ENCODE measurements at regions not wholly inside any gene's neighbourhood (a gene's known extent, or its start where the extent isn't known, plus 50 kb on each side); places are given as distances from the start of the nearest gene placed in this dataset.

GRCh38 chr12:113647048-113647447 lies 175.4 kb upstream of the LHX5 start:
- Histone ChIP-seq H3K4me3 (ENCODE audit: low read depth, low read length) (no peak overlapping the region), H3K9me3 (ENCODE audit: control insufficient read depth, insufficient read depth, low read length) (no peaks in the 10 kb centered on the region), H3K27ac (ENCODE audit: low read depth, low read length) (no peak overlapping the region), H3K27me3 (ENCODE audit: control insufficient read depth, insufficient read depth, low read length) (peaks cover 10% of the 10 kb centered on the region)
- DNase-seq (ENCODE audit: low read depth, low spot score) = no peak
- TF ChIP-seq CTCF (IDR thresholded peaks at IDR 0.05; ENCODE audit: low read depth, low read length) = 0 out of 2 replicates have a peak, but pooled peaks have one; percentile 11
- CTCF ChIA-PET = interaction anchor here (1.6 kb wide), 1 partner anchor 266 kb away, joined by 5 read pairs; no protein-coding TSS in a partner anchor
- POLR2A ChIA-PET = no interaction called here

- DNase-seq (ENCODE audit: low read depth, low spot score) = no peak
- POLR2A ChIA-PET = no interaction called here
- CTCF ChIA-PET = no interaction called here
- Histone ChIP-seq H3K27me3 (ENCODE audit: control insufficient read depth, insufficient read depth, low read length) (peaks cover 10% of the 10 kb centered on the region), H3K9me3 (ENCODE audit: control insufficient read depth, insufficient read depth, low read length) (no peaks in the 10 kb centered on the region), H3K4me3 (ENCODE audit: low read depth, low read length) (no peak overlapping the region), H3K27ac (ENCODE audit: low read depth, low read length) (no peak overlapping the region)
- no peak for TF ChIP-seq CTCF (IDR thresholded peaks at IDR 0.05; ENCODE audit: low read depth, low read length)
Measured at GRCh38 chr12:113645603-113646002, 173.9 kb upstream of the LHX5 start.

GRCh38 chr12:113645183-113645582 lies 173.5 kb upstream of the LHX5 start:
- no peak for TF ChIP-seq CTCF (IDR thresholded peaks at IDR 0.05; ENCODE audit: low read depth, low read length)
- Histone ChIP-seq H3K4me3 (ENCODE audit: low read depth, low read length) (no peak overlapping the region), H3K9me3 (ENCODE audit: control insufficient read depth, insufficient read depth, low read length) (no peaks in the 10 kb centered on the region), H3K27me3 (ENCODE audit: control insufficient read depth, insufficient read depth, low read length) (peaks cover 10% of the 10 kb centered on the region), H3K27ac (ENCODE audit: low read depth, low read length) (no peak overlapping the region)
- ChIA-PET POLR2A (no interaction called here), CTCF (no interaction called here)
- no peak for DNase-seq (ENCODE audit: low read depth, low spot score)

- ChIA-PET CTCF (no interaction called here), POLR2A (no interaction called here)
- H3K27me3 ChIP-seq (ENCODE audit: control insufficient read depth, insufficient read depth, low read length) = peaks cover 13% of the 10 kb centered on the region
- DNase-seq (ENCODE audit: low read depth, low spot score) = no peak
- H3K4me3 ChIP-seq (ENCODE audit: low read depth, low read length) = no peak overlapping the region
- H3K27ac ChIP-seq (ENCODE audit: low read depth, low read length) = no peak overlapping the region
- H3K9me3 ChIP-seq (ENCODE audit: control insufficient read depth, insufficient read depth, low read length) = no peaks in the 10 kb centered on the region
- no peak for TF ChIP-seq CTCF (IDR thresholded peaks at IDR 0.05; ENCODE audit: low read depth, low read length)
Measured at GRCh38 chr12:113643177-113643974, 171.7 kb upstream of the LHX5 start.

- H3K4me3 ChIP-seq (ENCODE audit: low read depth, low read length) = no peak overlapping the region
- H3K9me3 ChIP-seq (ENCODE audit: control insufficient read depth, insufficient read depth, low read length) = no peaks in the 10 kb centered on the region
- no peak for DNase-seq (ENCODE audit: low read depth, low spot score)
- peaks cover 13% of the 10 kb centered on the region for H3K27me3 ChIP-seq (ENCODE audit: control insufficient read depth, insufficient read depth, low read length)
- no peak overlapping the region for H3K27ac ChIP-seq (ENCODE audit: low read depth, low read length)
- CTCF ChIA-PET = no interaction called here
- TF ChIP-seq CTCF (IDR thresholded peaks at IDR 0.05; ENCODE audit: low read depth, low read length) = no peak
- POLR2A ChIA-PET = no interaction called here
Measured at GRCh38 chr12:113642672-113643071, 171.0 kb upstream of the LHX5 start.

All from AG04450 (cell line).